ENCODE measurements at regions not wholly inside any gene's neighbourhood (a gene's known extent, or its start where the extent isn't known, plus 50 kb on each side); places are given as distances from the start of the nearest gene placed in this dataset.
A peak's percentile ranks its signal among the peaks of the same experiment; 100 is the strongest.

GRCh38 chr9:134214386-134214765 lies 50.0 kb upstream of the RNU6ATAC start:
- no peak for TF ChIP-seq POLR2A (IDR thresholded peaks at IDR 0.05; ENCODE audit: low read depth)
- H3K4me3 ChIP-seq = no peak overlapping the region
- H3K4me1 ChIP-seq = peaks cover 29 to 46% (median 38%) of the 10 kb centered on the region in 4 donors
- intact Hi-C loops (cut with DNase I) = no loop called here
- H3K27ac ChIP-seq (replicated peaks in 1 of 4) = peak overlapping the region in 1 of 4 donors; percentile 54
- H3K9me3 ChIP-seq = peaks cover 0 to 8% (median 4%) of the 10 kb centered on the region in 4 donors
- no peak for DNase-seq (ENCODE audit: extremely low spot score)
- no peaks in the 10 kb centered on the region for H3K27me3 ChIP-seq
- WGBS = 93% methylated on average over 6 of the region's 6 CpGs
- H3K36me3 ChIP-seq = no peaks in the 10 kb centered on the region

- Histone ChIP-seq H3K4me1 (peaks cover 27 to 41% (median 35%) of the 10 kb centered on the region in 4 donors), H3K4me3 (no peak overlapping the region), H3K36me3 (no peaks in the 10 kb centered on the region), H3K9me3 (peaks cover 0 to 8% (median 4%) of the 10 kb centered on the region in 4 donors), H3K27me3 (no peaks in the 10 kb centered on the region), H3K27ac (replicated peaks in 1 of 4) (peak overlapping the region in 3 of 4 donors; percentile 31 to 54 (median 44))
- no peak for TF ChIP-seq POLR2A (IDR thresholded peaks at IDR 0.05; ENCODE audit: low read depth)
- WGBS = 68% methylated on average over 20 of the region's 22 CpGs
- DNase-seq (ENCODE audit: extremely low spot score) = no peak
- intact Hi-C loops (cut with DNase I) = no loop called here
Observed at GRCh38 chr9:134214766-134215419, 50.5 kb upstream of the RNU6ATAC start.

- Histone ChIP-seq H3K4me3 (no peak overlapping the region), H3K4me1 (peaks cover 22 to 36% (median 30%) of the 10 kb centered on the region in 4 donors), H3K9me3 (peaks cover 0 to 8% (median 4%) of the 10 kb centered on the region in 4 donors), H3K36me3 (no peaks in the 10 kb centered on the region), H3K27me3 (no peaks in the 10 kb centered on the region), H3K27ac (replicated peaks in 1 of 4) (peak overlapping the region in 3 of 4 donors; percentile 31 to 54 (median 44))
- intact Hi-C loops (cut with DNase I) = no loop called here
- DNase-seq (ENCODE audit: extremely low spot score) = no peak
- no peak for TF ChIP-seq EP300 (IDR thresholded peaks at IDR 0.05)
- no peak for TF ChIP-seq POLR2A (IDR thresholded peaks at IDR 0.05; ENCODE audit: low read depth)
- whole genome bisulfite sequencing = no CpG with 5 or more reads among the region's 7 CpGs
Observed at GRCh38 chr9:134215420-134215698, 51.0 kb upstream of the RNU6ATAC start.

GRCh38 chr9:134215699-134216448 lies 51.5 kb upstream of the RNU6ATAC start:
- H3K27ac ChIP-seq (replicated peaks in 1 of 4) = peak overlapping the region in 2 of 4 donors; percentile 31 to 54
- intact Hi-C loops (cut with DNase I) = no loop called here
- peaks cover 0 to 8% (median 4%) of the 10 kb centered on the region in 4 donors for H3K9me3 ChIP-seq
- H3K36me3 ChIP-seq = no peaks in the 10 kb centered on the region
- no peaks in the 10 kb centered on the region for H3K27me3 ChIP-seq
- no peak overlapping the region for H3K4me3 ChIP-seq
- no peak for DNase-seq (ENCODE audit: extremely low spot score)
- peaks cover 17 to 31% (median 25%) of the 10 kb centered on the region in 4 donors for H3K4me1 ChIP-seq
- TF ChIP-seq CTCF (IDR thresholded peaks at IDR 0.05) = no peak
- TF ChIP-seq EP300 (IDR thresholded peaks at IDR 0.05) = no peak
- no peak for TF ChIP-seq POLR2A (IDR thresholded peaks at IDR 0.05; ENCODE audit: low read depth)
- no peak for TF ChIP-seq POLR2AphosphoS5 (IDR thresholded peaks at IDR 0.05)
- WGBS = 66% methylated on average over 21 of the region's 32 CpGs

GRCh38 chr9:134216449-134216951 lies 52.1 kb upstream of the RNU6ATAC start:
- H3K9me3 ChIP-seq = peaks cover 0 to 8% (median 4%) of the 10 kb centered on the region in 4 donors
- H3K36me3 ChIP-seq = no peaks in the 10 kb centered on the region
- H3K4me3 ChIP-seq = no peak overlapping the region
- no peak for DNase-seq (ENCODE audit: extremely low spot score)
- no peaks in the 10 kb centered on the region for H3K27me3 ChIP-seq
- peaks cover 12 to 25% (median 19%) of the 10 kb centered on the region in 4 donors for H3K4me1 ChIP-seq
- H3K27ac ChIP-seq (replicated peaks in 1 of 4) = no peak overlapping the region
- WGBS = 89% methylated on average over 14 of the region's 14 CpGs
- no peak for TF ChIP-seq CTCF (IDR thresholded peaks at IDR 0.05)
- no peak for TF ChIP-seq POLR2A (IDR thresholded peaks at IDR 0.05; ENCODE audit: low read depth)
- TF ChIP-seq POLR2AphosphoS5 (IDR thresholded peaks at IDR 0.05) = no peak
- no peak for TF ChIP-seq EP300 (IDR thresholded peaks at IDR 0.05)
- intact Hi-C loops (cut with DNase I) = no loop called here

- TF ChIP-seq EP300 (IDR thresholded peaks at IDR 0.05) (no peak), CTCF (IDR thresholded peaks at IDR 0.05) (no peak), POLR2A (IDR thresholded peaks at IDR 0.05; ENCODE audit: low read depth) (no peak), POLR2AphosphoS5 (IDR thresholded peaks at IDR 0.05) (no peak)
- peaks cover 12 to 20% (median 19%) of the 10 kb centered on the region in 4 donors for H3K4me1 ChIP-seq
- H3K27ac ChIP-seq (replicated peaks in 1 of 4) = no peak overlapping the region
- no peak overlapping the region for H3K4me3 ChIP-seq
- intact Hi-C loops (cut with DNase I) = no loop called here
- WGBS = 94% methylated on average over 10 of the region's 10 CpGs
- H3K9me3 ChIP-seq = peaks cover 0 to 8% (median 4%) of the 10 kb centered on the region in 4 donors
- no peak for DNase-seq (ENCODE audit: extremely low spot score)
- no peaks in the 10 kb centered on the region for H3K27me3 ChIP-seq
- H3K36me3 ChIP-seq = no peaks in the 10 kb centered on the region
Observed at GRCh38 chr9:134216961-134217360, 52.6 kb upstream of the RNU6ATAC start.
